EH (cell line): ENCODE measurements at regions not wholly inside any gene's neighbourhood (a gene's known extent, or its start where the extent isn't known, plus 50 kb on each side); places are given as distances from the start of the nearest gene placed in this dataset.
A peak's percentile ranks its signal among the peaks of the same experiment; 100 is the strongest.

Experiments used
- DNase-seq: peaks from one replicate; pipeline ENCODE4 v3.0.0-alpha.2; 2015; ENCODE audit warnings: low read depth

DNA sequence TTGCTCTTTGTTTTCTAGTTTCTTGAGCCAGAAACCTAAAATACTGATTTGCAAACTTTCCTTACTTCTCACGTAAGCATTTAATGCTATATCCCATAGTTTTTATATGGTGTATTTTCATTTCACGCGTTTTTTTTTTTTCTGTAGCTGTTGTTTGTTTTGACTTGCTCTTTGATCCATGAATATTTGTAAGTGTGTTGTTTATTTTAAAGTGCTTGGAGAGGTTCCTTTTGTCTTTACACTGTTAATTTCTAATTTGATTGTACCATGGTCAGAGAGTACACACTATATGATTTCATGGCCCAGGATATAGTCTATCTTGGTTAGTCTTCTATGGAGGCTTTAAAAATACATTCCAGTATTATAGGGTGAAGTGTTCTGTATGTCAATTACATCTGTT lies 84.8 kb upstream of the RNF217 start:
- no peak for DNase-seq

- no peak for DNase-seq
These were observed 82.9 kb upstream of the RNF217 start for GRCh38 chr6:124879110-124879991.

DNA sequence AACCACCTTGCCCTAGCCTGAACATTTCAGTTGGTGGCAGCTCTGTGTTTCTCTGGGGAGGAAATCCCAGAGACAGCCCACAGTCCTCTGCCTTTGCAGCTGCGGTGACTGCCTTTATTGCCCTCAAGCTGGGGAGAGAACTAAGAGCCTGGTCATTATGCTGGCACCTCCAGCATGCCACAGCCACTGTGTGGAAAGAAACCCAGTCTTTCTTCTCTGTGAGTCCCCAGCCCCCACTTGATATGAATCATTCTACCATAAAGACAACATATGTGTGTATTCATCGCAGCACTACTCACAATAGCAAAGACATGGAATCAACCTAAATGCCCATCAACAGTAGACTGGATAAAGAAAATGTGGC lies 82.3 kb upstream of the RNF217 start:
- no peak for DNase-seq

GRCh38 chr6:124881898-124882578 lies 80.2 kb upstream of the RNF217 start:
- peak; percentile 81 for DNase-seq

DNA sequence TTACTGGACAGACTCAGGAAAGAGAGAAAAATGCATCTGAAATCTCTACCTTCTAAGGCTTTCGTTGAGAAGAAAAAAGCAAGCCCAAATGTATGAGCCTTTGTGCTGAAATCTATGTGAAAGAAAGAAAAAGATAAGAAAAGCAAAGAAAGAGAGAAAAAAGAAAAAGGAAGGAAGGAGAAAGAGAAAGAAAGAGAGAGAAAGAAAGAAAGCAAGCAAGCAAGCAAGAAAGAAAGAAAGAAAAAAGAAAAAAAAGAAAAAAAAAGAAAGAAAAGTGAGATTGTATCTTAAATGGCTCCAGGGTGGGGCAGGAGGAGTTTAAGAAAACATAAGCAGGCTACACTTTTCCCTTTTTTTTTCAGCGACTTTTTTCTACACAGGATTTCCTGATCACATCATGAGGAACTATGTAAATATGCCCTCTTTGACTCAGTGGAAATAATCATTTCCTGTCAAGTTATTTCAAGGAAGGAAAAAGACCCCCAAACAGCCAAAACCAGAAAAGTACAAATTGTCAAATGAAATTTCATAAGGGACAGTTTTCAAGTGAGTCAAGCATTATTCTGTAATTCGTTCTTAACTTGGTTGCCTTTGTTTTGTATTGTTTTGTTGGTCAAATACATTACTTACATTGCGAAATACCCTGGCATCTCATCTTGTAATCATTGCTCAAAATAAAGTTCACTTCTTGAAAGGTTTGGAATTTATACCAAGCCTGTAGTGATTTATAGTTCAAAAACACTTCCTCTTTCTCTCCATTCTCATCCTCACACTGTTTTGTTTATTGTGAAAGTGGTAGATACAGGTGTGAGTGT lies 79.5 kb upstream of the RNF217 start:
- DNase-seq = peak; percentile 53

GRCh38 chr6:124885171-124885570 lies 77.1 kb upstream of the RNF217 start:
- DNase-seq = peak; percentile 34

- no peak for DNase-seq
These were observed 74.2 kb upstream of the RNF217 start for GRCh38 chr6:124887872-124888580.

DNA sequence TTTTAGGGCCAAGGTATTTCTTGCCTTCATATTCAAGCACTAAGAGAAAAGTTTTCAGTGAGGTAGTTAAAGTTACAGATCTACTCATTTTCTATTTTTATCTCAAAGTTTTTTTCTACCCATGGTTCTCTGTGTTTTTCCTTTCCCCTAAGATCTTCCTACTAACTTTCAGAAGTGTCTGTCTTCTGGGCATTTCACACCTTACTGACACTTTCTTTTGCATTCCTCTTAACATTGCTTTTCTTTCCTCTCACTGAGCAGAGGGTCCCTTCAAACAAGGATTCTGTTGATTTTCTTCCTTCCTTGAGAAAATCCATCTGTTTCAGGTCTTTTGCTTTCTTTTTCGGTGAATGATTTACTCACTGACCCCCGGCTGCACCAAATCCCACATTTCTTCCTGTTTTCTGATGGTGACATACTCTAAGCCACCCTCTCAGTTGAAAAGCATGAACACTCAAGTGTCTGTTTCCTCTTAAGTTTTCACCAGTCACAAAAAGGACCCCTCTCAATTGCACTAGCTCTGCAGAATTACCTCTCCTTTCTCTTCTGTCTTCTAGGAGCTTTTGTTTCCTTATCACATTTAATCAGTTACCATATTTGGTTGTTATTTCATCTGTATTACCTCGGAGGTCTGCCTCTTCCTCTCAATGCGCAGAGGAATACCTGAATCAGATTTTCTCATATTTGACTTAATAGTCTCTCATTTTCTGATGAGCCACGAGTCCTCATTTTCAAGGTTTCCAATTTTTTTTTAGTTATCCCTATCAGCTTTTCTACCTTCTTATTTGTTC lies 73.5 kb upstream of the RNF217 start:
- DNase-seq = peak; percentile 16

DNA sequence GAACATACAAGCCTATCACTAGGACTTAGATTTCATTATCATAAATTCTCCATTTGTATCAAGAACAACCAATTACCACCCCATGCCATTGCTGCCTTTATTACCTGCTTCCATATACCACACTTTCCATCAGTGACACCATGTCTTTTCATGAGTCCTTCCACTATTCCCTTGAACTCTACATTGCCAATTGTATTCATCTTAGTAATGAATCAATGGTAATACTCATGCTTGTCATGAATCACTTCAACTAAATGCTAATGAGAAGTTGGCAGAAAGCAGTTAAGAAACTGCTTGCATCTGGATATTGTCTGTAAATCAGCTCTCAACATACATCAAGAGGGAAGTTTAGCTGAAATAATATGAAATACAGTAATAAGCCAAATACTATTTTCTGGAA lies 61.2 kb upstream of the RNF217 start:
- no peak for DNase-seq

GRCh38 chr6:124903797-124904196 lies 58.4 kb upstream of the RNF217 start:
- no peak for DNase-seq

- DNase-seq = no peak
These were observed 54.6 kb upstream of the RNF217 start for GRCh38 chr6:124907596-124907995.
